Prostate gland (tissue), 2 donors: ENCODE measurements at regions not wholly inside any gene's neighbourhood (a gene's known extent, or its start where the extent isn't known, plus 50 kb on each side); places are given as distances from the start of the nearest gene placed in this dataset.

Source experiments
- POLR2A ChIP-seq: fragments of 450-650 bp; IDR thresholded peaks from one replicate; pipeline ENCODE4 v1.6.1; 2016; ENCODE audit warnings: antibody characterized with exemption, mild to moderate bottlenecking
- TF ChIP-seq, protein P1 (sequence below), 4 experiments: fragments of 200-600 bp in 2 of 4; fragments of 450-650 bp in 2 of 4; sonication (generic) in 2 of 4; IDR thresholded peaks; 1 replicate in 3 of 4; 2 replicates in 1 of 4; pipeline ENCODE4 v1.5.1; 2016 to 2019; ENCODE audit warnings: antibody characterized with exemption in 4 of 4, mild to moderate bottlenecking in 2 of 4, moderate library complexity in 2 of 4

GRCh38 chr5:93117751-93118531, 463.1 kb downstream of the NR2F1-AS1 start:
- TF ChIP-seq, protein P1, sequence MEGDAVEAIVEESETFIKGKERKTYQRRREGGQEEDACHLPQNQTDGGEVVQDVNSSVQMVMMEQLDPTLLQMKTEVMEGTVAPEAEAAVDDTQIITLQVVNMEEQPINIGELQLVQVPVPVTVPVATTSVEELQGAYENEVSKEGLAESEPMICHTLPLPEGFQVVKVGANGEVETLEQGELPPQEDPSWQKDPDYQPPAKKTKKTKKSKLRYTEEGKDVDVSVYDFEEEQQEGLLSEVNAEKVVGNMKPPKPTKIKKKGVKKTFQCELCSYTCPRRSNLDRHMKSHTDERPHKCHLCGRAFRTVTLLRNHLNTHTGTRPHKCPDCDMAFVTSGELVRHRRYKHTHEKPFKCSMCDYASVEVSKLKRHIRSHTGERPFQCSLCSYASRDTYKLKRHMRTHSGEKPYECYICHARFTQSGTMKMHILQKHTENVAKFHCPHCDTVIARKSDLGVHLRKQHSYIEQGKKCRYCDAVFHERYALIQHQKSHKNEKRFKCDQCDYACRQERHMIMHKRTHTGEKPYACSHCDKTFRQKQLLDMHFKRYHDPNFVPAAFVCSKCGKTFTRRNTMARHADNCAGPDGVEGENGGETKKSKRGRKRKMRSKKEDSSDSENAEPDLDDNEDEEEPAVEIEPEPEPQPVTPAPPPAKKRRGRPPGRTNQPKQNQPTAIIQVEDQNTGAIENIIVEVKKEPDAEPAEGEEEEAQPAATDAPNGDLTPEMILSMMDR (IDR thresholded peaks at IDR 0.05): no peak
- no peak for TF ChIP-seq POLR2A
